ENCODE measurements at regions not wholly inside any gene's neighbourhood (a gene's known extent, or its start where the extent isn't known, plus 50 kb on each side); places are given as distances from the start of the nearest gene placed in this dataset.
A peak's percentile ranks its signal among the peaks of the same experiment; 100 is the strongest.

DNA sequence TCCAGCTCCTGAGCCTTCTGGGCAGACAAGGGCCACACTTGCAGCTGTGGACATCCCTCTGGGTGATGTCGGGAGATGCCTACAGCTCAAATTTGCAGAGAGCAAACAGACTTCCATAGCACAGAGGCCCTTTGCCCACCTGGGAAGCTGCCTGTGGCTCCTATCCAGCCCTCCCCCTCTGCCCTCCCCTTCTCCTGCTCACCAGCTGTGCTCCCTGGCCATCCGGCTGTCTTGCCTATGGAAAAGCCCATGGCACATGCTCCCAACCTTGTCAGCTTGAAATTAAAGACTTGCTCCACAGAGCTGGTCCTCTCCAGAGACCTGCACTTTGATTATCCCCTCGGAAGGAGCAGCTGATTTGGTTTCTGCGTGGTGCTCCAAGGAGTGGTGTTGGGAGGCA, 118.9 kb upstream of the NECTIN1 start:
- TF ChIP-seq, protein P1, sequence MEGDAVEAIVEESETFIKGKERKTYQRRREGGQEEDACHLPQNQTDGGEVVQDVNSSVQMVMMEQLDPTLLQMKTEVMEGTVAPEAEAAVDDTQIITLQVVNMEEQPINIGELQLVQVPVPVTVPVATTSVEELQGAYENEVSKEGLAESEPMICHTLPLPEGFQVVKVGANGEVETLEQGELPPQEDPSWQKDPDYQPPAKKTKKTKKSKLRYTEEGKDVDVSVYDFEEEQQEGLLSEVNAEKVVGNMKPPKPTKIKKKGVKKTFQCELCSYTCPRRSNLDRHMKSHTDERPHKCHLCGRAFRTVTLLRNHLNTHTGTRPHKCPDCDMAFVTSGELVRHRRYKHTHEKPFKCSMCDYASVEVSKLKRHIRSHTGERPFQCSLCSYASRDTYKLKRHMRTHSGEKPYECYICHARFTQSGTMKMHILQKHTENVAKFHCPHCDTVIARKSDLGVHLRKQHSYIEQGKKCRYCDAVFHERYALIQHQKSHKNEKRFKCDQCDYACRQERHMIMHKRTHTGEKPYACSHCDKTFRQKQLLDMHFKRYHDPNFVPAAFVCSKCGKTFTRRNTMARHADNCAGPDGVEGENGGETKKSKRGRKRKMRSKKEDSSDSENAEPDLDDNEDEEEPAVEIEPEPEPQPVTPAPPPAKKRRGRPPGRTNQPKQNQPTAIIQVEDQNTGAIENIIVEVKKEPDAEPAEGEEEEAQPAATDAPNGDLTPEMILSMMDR (IDR thresholded peaks at IDR 0.05; ENCODE audit: unreplicated experiment), result no peak
- no TSS peak for BruUV-seq (replicated peaks)
- DNase-seq (ENCODE audit: unreplicated experiment), result no peak
- H3K27me3 Mint-ChIP-seq (ENCODE audit: insufficient read depth, unreplicated experiment), result no peaks in the 10 kb centered on the region
- POLR2A ChIA-PET, result no interaction called here
- no peak overlapping the region for H3K27ac Mint-ChIP-seq (ENCODE audit: low read depth, unreplicated experiment)
- peaks cover 11% of the 10 kb centered on the region for H3K4me1 Mint-ChIP-seq (ENCODE audit: insufficient read depth, unreplicated experiment)
- H3K36me3 Mint-ChIP-seq (ENCODE audit: insufficient read depth, unreplicated experiment), result no peaks in the 10 kb centered on the region
- no peaks in the 10 kb centered on the region for H3K9me3 Mint-ChIP-seq (ENCODE audit: unreplicated experiment)
- CTCF ChIA-PET, result interaction anchor here (0.6 kb wide), 2 partner anchors 195 to 492 kb away, joined by 3 read pairs; no protein-coding TSS in a partner anchor
- no peak overlapping the region for H3K4me3 Mint-ChIP-seq (ENCODE audit: unreplicated experiment)
- intact Hi-C loops (cut with micrococcal nuclease), result no loop called here

DNA sequence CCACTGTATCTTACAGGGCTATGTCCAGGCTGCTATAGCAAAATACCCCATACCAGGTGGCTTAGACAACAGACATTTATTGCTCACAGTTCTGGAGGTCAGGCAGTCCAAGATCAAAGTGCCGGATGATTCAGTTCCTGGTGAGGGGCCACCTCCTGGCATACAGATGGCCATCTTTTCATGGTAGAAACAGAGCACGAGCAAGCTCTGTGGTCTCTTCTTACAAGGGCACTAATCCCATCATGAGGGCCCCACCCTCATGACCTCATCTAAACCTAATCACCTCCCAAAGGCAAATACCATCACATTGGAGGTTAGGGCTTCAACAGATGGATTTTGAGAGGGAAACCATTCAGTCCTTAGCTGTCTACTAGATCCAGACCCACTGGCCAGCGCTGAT, 117.4 kb upstream of the NECTIN1 start:
- DNase-seq (ENCODE audit: unreplicated experiment), result no peak
- intact Hi-C loops (cut with micrococcal nuclease), result no loop called here
- Mint-ChIP-seq H3K27me3 (ENCODE audit: insufficient read depth, unreplicated experiment) (no peaks in the 10 kb centered on the region), H3K9me3 (ENCODE audit: unreplicated experiment) (no peaks in the 10 kb centered on the region), H3K36me3 (ENCODE audit: insufficient read depth, unreplicated experiment) (no peaks in the 10 kb centered on the region), H3K27ac (ENCODE audit: low read depth, unreplicated experiment) (no peak overlapping the region), H3K4me3 (ENCODE audit: unreplicated experiment) (no peak overlapping the region), H3K4me1 (ENCODE audit: insufficient read depth, unreplicated experiment) (peaks cover 7% of the 10 kb centered on the region)
- CTCF ChIA-PET, result interaction anchor here (0.5 to 0.6 kb wide), 2 partner anchors 77 to 1130 kb away, joined by 3 to 4 read pairs; no protein-coding TSS in a partner anchor
- no TSS peak for BruUV-seq (replicated peaks)
- TF ChIP-seq, protein P1 (IDR thresholded peaks at IDR 0.05; ENCODE audit: unreplicated experiment), result no peak
- POLR2A ChIA-PET, result interaction anchor here (0.6 to 1.0 kb wide), 2 partner anchors 77 to 130 kb away, joined by 3 read pairs; no protein-coding TSS in a partner anchor

DNA sequence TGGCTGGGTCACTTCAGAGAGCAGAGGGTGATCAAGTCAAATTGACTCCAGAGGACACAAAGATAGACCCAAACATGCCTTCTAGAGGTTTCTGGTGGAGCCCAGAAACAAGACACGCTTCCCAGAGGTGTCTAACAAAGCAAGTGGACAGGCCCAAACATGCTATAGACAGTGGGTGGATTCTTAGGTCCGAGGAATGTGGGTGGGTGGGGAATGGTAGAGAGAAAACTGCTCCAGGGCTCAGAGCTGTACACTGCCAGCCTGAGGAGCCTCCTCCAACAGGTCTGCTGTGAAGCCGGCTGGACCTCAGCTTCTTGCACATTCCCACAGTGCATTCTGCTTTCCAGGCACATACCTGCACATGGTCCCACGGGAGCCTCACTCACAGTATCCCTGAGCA, 116.8 kb upstream of the NECTIN1 start:
- BruUV-seq (replicated peaks), result no TSS peak
- peak overlapping the region; percentile 64 for H3K27ac Mint-ChIP-seq (ENCODE audit: low read depth, unreplicated experiment)
- no peaks in the 10 kb centered on the region for H3K36me3 Mint-ChIP-seq (ENCODE audit: insufficient read depth, unreplicated experiment)
- peak; percentile 72 for DNase-seq (ENCODE audit: unreplicated experiment)
- no peaks in the 10 kb centered on the region for H3K27me3 Mint-ChIP-seq (ENCODE audit: insufficient read depth, unreplicated experiment)
- no peak overlapping the region for H3K4me3 Mint-ChIP-seq (ENCODE audit: unreplicated experiment)
- intact Hi-C loops (cut with micrococcal nuclease), result no loop called here
- H3K9me3 Mint-ChIP-seq (ENCODE audit: unreplicated experiment), result no peaks in the 10 kb centered on the region
- POLR2A ChIA-PET, result interaction anchor here (0.6 to 1.0 kb wide), 2 partner anchors 78 to 131 kb away, joined by 3 read pairs; no protein-coding TSS in a partner anchor
- CTCF ChIA-PET, result no interaction called here
- peaks cover 7% of the 10 kb centered on the region for H3K4me1 Mint-ChIP-seq (ENCODE audit: insufficient read depth, unreplicated experiment)
- TF ChIP-seq, protein P1 (IDR thresholded peaks at IDR 0.05; ENCODE audit: unreplicated experiment), result no peak

DNA sequence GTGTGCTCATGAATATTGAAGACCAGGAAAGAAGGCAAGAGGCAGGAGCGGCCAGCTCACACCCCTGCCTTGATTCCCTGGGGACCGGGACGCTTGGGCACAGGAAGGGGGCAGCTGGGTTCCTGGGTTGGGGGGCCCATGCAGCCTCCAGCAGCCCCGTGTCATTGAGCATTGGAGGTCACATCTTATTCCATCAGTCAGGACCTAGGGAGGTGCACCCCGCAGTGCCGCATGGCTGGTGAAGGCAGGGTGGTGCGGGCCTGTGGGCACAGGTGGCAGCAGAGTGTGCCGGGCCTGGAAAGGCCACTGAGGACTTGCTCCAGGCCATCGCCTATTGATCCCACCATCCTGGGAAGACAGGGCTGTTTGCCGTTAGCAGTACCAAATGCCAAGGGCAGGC, 116.3 kb upstream of the NECTIN1 start:
- POLR2A ChIA-PET, result interaction anchor here (1.0 kb wide), 1 partner anchor 78 kb away, joined by 3 read pairs; no protein-coding TSS in a partner anchor
- TF ChIP-seq, protein P1 (IDR thresholded peaks at IDR 0.05; ENCODE audit: unreplicated experiment), result no peak

More for the DNA sequence above, 116.3 kb upstream of the NECTIN1 start:
- CTCF ChIA-PET, result interaction anchor here (0.7 kb wide), 1 partner anchor 105 kb away, joined by 3 read pairs; no protein-coding TSS in a partner anchor
- Mint-ChIP-seq H3K4me3 (ENCODE audit: unreplicated experiment) (no peak overlapping the region), H3K27ac (ENCODE audit: low read depth, unreplicated experiment) (peak overlapping the region; percentile 64), H3K9me3 (ENCODE audit: unreplicated experiment) (no peaks in the 10 kb centered on the region), H3K4me1 (ENCODE audit: insufficient read depth, unreplicated experiment) (peaks cover 7% of the 10 kb centered on the region), H3K27me3 (ENCODE audit: insufficient read depth, unreplicated experiment) (peaks cover 2% of the 10 kb centered on the region), H3K36me3 (ENCODE audit: insufficient read depth, unreplicated experiment) (no peaks in the 10 kb centered on the region)
- intact Hi-C loops (cut with micrococcal nuclease), result no loop called here
- DNase-seq (ENCODE audit: unreplicated experiment), result no peak
- BruUV-seq (replicated peaks), result no TSS peak

All from MCF 10A (cell line).